Stimulated activated CD4-positive, alpha-beta T cell treated with anti-CD3 and anti-CD28 coated beads, Interleukin-1b, Interleukin-23, amount 100 ng/mL, for 4 hours (primary cell): ENCODE measurements at regions not wholly inside any gene's neighbourhood (a gene's known extent, or its start where the extent isn't known, plus 50 kb on each side); places are given as distances from the start of the nearest gene placed in this dataset.

Experiments
- DNase-seq, 2 donors: peaks; one replicate each; pipeline ENCODE4 v3.0.0-alpha.2; 2020; ENCODE audit warnings: low read depth in 2 of 2

DNA sequence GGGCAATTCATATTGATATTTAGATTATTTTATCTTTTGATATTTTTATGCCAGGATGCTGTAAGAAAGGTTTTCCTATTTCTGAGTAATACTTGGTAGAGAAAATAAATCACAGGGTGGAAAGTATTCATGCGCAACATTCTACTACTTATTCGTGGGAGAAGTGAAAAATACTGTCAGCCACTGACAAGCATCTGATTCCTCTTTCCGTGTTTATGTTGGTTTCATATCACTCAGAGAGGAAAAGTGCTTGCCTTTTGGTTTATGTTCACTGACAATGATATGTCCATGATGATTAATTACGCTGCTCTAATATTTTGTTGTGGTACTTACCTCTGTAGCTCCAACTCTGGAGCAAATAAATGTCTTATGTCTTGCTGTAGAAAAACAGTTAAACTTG, 429.4 kb downstream of the EDEM1 start:
- no peak for DNase-seq

DNA sequence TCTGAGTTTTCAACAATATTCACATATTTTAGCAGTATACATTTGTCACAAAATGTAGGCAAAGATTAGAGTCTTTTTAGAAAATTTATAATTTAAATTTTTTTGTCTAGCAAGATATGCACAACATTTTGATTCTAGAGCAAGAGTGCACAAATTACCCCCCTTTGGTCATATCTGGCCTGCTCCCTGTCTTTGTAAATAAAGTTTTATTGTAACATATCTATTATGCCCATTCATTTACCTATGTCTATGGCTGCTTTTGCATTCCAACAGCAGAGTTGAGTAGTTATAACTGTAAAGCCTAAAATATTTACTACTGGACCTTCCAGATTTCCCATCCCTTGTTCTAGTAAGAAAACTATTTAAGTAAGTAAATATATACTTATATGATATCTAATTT, 430.7 kb downstream of the EDEM1 start:
- DNase-seq, result no peak

DNA sequence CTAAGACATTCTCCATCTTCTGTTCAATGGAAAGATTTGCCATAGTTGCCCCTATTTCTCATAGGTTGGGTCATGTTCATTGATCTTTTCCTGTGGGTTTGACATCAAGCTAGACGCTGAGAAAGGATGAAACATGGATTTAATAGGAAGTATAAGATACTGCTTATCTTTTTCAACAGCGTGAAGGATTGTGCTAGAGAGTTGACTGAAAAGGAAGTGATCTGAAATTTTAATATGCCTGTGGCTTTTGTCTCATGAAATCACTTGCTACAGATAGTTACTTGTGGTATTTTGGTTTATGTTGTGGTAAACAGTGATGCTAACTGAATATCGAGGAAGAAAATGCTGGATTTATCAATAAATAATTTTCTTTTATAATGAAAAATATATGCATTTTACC, 442.9 kb downstream of the EDEM1 start:
- no peak for DNase-seq

DNA sequence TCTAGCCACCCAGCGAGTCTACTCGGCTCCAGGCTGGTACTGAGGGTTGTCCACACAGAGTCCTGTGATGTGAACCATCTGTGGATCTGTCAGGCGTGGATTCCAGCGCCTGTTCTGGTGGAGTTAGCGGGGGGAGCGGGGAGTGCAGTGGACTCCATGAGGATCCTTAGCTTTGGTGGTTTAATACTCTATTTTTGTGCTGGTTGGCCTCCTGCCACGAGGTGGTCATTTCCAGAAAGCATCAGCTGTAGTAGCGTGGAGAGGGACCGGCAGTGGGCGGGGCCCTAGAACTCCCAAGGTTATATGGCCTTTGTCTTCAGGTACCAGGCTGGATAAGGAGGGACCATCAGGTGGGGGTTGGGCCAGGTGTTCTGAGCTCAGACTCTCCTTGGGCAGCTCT, 446.5 kb downstream of the EDEM1 start:
- no peak for DNase-seq

DNA sequence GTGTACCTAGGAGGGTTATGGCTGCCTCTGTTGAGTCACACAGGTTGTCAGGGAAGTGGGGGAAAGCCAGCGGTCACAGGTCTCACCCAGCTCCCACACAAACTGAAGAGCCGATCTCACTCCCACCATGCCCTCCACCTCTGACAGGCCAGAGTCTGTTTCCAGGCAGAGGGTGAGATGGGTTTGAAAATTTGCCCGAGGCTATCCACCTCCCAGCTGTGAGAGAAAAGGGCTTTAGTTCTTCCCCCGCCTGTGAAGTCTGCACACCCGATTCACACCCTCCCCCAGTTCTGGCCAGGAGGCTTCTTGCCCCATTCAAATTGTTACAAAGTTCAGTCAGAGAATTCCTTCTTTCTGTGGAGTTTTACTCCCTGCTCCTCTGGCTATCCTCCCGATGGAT, 446.9 kb downstream of the EDEM1 start:
- DNase-seq, result no peak

DNA sequence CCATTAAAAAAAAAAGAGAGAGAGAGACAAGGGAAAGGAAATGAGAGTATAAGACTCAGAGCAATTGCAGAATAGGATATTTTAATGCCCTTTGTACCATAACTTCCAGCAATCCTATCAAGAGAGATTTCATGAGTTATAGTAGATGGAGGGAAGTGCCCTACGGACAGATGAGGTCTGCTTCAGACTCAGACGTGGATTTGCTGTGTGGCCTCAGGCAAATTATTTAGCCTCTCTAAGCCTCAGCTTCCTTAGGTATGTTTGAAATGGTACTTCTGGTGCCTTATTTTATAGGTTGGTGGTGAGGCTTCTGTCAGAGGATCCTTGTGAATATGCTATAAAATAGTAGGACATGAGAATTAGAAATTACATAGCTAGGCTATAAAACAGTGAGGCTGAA, 448.2 kb downstream of the EDEM1 start:
- no peak for DNase-seq

DNA sequence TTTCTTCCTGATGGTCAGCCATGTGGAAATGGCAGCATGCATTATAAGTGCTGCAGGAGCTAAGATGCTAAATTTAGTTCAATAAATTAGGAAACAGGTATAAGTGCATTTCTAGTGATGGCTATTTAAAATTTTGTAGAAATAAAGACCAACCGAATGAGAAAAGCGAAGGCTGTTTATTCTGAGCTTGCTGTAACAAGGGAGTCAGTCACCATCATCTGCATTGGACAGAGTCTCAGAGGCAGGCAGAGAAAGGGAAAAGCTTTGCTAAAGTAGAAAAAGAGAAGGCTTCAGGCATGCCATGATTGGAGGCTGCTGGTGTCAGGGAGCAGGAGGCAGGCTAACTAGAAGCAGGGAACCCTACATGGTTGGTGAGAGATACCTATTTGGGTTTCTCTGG, 451.0 kb downstream of the EDEM1 start:
- DNase-seq, result no peak

DNA sequence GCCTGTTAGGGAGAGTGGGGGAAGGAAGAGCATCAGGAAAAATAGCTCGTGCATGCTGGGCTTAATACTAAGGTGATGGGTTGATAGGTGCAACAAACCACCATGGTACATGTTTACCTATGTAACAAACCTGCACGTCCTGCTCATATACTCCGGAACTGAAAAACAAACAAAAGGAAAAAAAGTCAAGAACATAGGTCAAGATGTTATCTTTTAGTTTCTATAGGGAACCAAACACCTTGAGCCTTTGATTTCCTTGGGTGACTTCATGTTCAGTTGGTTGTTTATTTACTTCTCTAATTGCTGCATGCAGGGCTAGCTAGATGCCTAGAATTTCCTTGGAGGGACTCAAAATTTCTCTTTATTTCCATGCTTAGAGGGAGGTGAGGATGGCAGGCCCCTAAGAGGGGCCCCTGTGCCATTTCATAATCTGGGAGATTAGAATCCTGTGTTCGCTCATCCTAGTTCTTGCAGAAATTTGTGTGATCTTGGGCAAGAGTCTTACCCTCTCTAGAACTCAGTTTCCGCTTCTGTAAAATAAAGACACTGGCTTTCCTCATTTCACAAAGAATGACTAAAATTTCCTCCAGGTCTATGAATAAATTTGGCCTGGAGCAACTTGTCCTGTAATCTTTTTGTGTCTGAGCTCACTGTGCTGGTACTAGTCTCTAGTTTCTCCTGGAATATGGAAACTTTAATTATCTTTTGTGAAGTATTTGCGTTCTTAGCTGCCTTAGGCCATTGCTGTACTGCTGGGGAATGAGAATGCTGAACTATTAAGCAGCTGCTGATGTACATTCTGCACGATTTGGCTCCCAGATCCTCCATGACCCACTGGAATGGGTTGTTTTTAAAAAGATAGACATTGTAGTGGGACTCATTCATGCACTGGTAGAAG, 457.5 kb downstream of the EDEM1 start:
- DNase-seq, result no peak

DNA sequence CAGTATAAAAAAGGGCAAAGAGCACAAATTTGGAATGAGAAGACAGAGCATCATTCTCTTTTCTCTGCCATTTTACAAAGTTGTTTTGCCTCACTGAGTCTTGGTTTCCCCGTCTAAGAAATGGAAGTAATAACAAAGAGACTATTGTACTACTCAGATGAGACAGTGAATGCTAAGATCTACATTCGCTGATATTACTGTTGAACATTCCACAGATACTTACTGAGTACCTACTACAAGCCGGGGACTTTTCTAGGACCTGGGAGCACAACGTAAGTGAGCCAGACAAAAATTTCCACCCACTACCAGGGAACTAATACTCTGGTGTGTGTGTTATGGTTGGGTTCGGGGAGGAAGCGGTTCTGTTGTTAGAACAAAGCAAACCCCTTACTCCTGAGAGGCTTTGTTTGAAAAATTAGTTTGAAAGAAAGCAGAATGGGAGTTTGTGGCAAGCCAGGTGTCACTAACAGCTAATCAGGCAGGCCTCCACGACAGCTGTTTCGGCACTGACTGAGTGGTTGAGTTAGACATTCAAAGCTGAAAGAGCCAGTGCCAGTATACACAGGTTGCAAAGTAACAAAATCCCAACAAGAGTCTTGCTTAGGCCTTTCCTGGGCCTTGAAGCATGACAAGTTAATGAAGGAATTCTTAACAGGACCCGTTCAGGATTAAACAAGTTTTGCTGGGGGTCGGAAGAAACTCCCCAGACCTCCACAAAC, 458.3 kb downstream of the EDEM1 start:
- no peak for DNase-seq

DNA sequence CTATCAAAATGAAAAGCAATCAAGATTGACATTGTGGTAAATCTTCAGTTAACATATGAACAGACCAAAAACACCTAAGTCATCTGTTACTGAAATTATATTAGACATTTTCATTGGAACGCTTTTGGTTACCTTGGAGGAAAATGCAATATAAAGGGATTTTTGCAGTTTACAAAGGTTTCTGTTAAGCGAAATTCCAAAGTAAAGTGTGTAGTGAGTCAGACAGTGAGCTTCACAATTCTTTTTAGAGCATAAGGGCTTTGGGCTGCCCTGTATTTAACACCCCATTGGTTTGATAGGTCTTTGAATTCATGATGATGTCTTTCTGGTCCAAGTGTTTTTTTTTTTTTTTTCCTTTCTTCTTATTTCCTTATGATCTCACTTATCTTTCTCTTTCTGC, 462.8 kb downstream of the EDEM1 start:
- no peak for DNase-seq

DNA sequence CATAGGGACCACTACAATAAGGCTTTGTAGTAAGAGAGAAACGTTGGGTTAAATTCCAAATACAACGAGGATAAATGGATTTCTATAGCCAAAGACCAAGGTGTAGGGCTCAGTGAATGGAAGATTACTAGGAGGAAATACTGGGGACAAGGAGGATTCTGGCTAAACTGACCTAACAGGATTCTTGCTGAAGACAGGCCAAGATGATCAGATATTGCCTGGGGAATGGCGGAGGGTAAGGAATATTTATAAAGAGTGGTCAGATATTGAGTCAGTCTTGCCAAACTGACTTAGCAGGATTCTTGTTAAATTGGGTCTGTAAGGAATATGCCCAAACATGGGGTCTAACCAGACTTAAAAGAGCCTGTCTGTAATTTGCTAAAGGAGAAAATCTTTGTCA, 463.8 kb downstream of the EDEM1 start:
- DNase-seq, result no peak

DNA sequence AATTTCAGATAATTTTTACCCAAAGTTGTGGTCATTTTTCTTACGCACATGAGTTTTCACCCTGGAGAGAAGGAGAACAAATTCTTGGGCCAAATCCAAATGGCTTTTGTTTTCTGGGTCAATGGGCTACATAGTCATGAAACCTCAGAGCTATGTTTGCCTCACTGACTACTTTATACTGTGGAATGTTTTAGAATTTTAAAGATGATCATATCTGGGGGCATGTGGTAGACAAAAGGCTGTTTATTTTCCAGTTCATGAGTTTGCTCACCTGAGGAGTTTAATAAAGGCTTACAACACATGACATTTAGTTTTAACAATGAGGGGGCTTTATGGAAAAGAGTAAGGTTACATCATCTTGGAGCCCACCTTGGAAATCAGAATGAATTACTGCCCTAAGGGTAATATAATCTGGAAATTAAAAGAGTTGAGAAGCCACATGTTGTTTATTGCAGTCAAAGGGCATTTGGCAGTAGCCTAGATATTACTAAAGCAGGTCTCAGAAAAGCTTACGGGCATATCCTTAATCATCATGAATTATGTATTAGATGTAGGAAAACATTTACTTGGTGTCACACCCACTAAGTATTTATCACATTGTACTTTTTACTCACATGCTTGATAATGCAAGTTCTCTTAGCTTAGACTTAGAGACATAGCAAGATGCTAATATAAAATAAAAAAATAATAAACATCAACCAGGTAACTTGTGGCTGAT, 466.1 kb downstream of the EDEM1 start:
- DNase-seq, result no peak

DNA sequence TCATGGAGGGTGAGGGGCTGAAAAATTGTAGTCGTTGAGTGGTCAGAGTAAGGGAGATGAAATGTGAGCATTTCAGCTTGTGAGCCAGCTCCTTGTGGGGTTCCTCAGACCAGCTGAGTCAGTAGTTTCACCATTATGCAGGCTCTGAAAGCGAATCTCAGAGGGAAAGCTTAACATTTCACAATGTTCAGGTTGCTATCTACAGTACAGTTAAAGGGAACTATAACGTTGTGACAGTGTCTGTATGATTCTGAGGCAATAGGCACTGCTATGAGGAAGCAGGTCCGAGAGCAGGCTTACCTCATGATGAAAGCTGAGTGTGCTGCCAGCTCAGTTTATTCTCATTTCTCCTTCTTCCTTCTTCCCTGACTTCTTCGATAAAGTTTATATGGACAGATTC, 469.6 kb downstream of the EDEM1 start:
- no peak for DNase-seq

DNA sequence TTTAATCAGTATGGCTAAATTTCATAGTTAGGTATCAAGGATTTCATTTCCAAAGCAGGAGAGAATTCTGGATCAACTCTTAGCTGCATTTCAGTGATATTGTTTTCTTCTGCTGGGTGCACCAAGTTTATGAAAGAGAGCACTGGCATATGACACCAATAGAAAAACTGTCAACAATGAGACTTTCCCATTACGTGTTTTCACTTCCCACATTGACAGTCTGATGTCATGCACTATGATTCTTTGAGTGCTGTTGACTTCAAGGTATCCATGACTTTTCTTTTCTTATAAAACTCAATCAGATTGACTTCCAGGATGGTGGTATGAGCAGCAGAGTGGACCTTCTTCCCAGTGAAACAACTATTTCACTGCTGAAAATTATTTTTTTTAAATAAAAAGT, 476.1 kb downstream of the EDEM1 start:
- DNase-seq, result no peak

DNA sequence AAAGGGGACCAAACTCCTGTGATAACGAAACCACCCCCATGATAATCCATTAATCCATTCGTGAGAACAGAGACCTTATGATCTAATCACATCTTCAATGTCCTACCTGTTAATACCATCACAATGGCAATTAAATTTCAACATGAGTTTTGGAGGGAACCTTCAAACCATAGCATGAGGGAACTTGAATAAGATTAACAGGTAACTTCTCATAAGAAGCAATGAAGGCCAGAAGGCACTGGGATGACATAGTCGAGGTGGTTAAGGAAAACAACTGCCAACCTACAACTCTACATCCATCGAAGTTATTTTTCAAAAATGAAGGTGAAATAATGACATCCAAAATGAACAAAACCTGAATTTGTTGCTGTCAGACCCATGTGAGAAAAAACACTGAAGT, 478.9 kb downstream of the EDEM1 start:
- no peak for DNase-seq

DNA sequence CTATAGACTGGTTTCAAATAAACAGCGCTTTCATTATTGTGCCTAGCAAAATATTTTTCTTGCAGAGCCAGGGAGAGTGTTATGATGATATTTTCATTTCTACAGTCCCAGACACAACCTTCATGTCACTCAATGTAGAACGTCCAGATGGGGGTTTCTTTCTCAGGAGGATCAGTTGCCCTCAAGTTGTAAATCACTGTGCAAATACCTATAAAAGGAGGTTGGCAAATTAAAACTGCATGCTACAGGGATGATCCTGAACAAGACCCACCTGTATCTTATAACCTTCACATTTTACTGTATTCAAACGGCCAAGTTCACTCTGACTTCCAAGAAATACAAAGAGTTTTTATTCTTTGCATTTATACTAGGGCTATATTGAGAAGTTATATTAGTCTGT, 486.0 kb downstream of the EDEM1 start:
- DNase-seq, result no peak

DNA sequence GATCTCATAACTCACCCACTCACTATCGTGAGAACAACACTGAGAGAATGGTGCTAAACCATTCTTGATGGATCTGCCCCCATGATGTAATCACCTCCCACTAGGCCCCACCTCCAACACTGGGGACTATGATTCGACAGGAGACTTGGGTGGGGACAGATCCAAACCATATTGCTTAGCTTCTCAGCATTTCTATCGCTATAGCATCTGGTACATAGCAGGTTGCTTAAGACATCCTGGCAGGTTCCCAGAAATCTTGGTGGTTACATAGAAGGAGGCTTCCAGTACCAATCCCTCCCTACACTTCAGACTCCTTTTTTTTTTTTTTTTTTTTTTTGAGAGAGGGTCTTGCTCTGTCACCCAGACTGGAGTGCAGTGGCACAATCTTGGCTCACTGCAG, 487.8 kb downstream of the EDEM1 start:
- DNase-seq, result no peak

DNA sequence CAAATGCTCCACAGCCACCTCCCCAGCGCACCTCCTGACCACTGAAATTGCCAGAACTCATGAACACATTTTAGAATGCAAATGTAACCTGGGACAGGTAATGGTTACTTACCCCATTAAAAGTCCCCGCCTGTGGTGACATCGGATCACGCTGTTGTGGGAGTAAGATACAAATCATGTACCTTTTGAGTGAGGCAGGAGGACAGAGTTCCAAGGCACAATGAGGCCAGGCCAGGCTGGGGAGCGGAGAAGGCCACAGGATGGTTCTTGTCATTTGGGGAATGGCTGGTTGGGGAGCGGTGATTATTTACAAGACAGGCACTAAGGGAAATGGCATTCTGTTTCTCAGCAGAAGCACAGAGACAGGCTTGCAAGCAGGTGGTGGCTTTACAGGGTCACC, 490.0 kb downstream of the EDEM1 start:
- no peak for DNase-seq

DNA sequence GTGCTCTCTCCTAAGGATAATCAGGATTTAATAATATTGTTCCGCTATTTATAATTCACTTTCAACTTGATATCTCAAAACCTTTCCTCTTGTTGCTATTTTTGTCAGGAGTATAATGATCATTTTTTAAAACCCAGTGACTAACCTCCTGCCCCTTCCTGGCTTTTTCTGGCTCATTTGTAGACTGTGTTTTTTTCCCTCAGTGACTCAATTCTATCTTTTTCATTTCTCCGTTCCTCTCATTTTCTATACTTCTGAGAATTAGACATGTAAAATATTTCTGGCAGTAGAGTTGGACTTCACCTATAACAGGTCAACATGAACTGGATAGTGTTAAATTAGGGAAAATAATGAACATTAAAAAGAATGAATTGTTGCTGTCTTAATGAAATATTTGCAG, 490.7 kb downstream of the EDEM1 start:
- no peak for DNase-seq

DNA sequence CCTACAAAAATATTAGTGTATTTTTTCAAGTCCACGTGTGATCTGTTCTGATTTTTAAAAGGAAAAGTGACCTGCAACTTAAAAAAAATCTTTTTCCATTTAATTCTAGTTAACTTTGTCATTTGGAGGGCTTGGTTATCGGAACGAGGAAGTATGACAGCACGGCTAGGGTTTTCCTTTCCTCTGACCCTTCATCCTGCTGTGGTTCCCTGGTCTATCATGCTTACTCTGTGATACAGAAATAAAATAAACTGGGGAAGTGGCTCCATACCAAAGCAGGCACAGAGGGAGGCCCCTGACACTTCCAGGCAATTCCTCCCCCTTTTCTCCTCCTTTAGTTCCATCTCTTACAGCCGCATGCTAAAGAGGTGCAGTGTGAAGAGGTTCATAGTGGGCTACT, 491.3 kb downstream of the EDEM1 start:
- DNase-seq, result no peak

DNA sequence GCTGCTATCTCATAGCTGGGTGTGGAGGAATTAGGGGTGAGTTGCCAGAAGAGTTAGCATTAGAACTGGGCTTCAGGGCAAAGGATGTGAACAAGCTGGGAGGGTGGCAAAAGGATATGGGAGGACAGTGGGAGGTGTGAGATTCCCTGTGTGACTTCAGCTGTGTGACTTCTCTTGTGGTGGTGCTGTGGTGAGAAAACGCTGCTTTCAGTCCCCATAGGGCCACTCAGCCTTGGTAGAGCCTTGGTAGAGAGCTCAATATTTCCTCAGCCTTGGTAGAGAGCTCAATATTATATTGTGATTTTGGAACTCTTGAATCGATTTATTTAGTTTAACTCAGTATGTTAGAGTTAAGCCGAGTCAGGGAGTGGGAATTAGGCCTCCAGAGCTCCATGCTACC, 499.7 kb downstream of the EDEM1 start:
- no peak for DNase-seq

DNA sequence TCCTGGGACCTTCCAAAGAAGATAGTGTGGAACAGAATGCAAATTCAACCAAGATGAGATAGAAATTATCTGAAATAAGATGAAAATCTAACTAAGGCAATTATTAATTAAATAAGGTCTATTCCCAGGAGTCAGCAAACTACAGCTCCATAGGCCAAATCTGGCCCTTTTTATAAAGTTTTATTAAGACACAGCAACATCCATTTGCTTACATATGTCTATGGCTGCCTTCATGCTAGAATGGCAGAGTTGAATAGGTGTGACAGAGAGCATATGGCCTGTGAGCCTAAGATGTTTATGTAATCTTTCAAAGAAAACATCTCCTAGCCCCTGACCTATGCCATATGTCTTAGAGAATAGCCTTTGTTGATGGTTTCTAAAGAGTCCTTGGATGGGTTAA, 503.0 kb downstream of the EDEM1 start:
- no peak for DNase-seq
